BJ (cell line): ENCODE measurements at regions not wholly inside any gene's neighbourhood (a gene's known extent, or its start where the extent isn't known, plus 50 kb on each side); places are given as distances from the start of the nearest gene placed in this dataset.

Experiments
- CTCF ChIA-PET: fragments of 350-600 bp; formaldehyde crosslinking; extraction: SDS; loops from one replicate; lab custom pipeline; 2021; ENCODE audit warnings: antibody characterized with exemption, inconsistent platforms; lab: Yijun Ruan, JAX
- POLR2A ChIA-PET: fragments of 300-600 bp; sonication (Branson Sonifier 250); formaldehyde crosslinking; extraction: SDS; loops from one replicate; lab custom pipeline; 2021; ENCODE audit warnings: antibody characterized with exemption; lab: Charles Lee
- DNase-seq: peaks from one replicate; pipeline ENCODE4 v3.0.0-alpha.2; 2011; ENCODE audit warnings: low read depth
- H3K27me3 ChIP-seq: 2 replicates; pipeline ENCODE4 v1.6.0; 2011; ENCODE audit warnings: low read length; ENCODE audit not compliant: control insufficient read depth, insufficient read depth
- H3K36me3 ChIP-seq: 2 replicates; pipeline ENCODE4 v1.5.1; 2011; ENCODE audit warnings: low read length; ENCODE audit not compliant: control insufficient read depth, insufficient read depth
- H3K4me3 ChIP-seq: 2 replicates; pipeline ENCODE4 v1.5.1; 2011; ENCODE audit warnings: low read depth, mild to moderate bottlenecking, control low read depth, low read length
- TF ChIP-seq, protein P1 (sequence below): IDR thresholded peaks from 2 replicates; pipeline ENCODE4 v1.5.1; 2011; ENCODE audit warnings: low read depth, mild to moderate bottlenecking, control low read depth, inconsistent platforms, low read length, moderate library complexity; ENCODE audit not compliant: insufficient read depth

DNA sequence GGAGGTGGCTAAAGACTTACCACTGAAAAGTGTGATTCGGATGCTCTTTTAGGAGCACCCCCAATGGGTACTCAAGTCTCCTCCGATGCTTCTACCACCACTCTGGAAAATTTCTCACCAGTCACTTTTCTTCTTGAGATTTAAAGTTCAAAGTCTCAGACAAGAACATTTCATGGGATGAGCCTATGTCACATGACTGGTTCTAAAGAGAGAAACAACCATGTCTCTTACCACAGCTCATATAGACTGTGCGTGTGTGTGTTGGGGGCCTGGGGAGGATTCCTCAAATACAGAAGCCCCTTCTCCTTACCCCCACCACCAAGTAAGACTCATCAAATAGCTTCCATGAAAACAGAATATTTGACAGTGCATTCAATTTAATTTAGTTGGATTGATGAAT lies 181.7 kb upstream of the MIR17HG start:
- no peaks in the 10 kb centered on the region for H3K27me3 ChIP-seq
- ChIA-PET POLR2A (no interaction called here), CTCF (interaction anchor here (0.8 to 0.9 kb wide), 2 partner anchors 13 to 32 kb away, joined by 3 read pairs; no protein-coding TSS in a partner anchor)
- H3K36me3 ChIP-seq = no peaks in the 10 kb centered on the region
- no peak for DNase-seq
- TF ChIP-seq, protein P1, sequence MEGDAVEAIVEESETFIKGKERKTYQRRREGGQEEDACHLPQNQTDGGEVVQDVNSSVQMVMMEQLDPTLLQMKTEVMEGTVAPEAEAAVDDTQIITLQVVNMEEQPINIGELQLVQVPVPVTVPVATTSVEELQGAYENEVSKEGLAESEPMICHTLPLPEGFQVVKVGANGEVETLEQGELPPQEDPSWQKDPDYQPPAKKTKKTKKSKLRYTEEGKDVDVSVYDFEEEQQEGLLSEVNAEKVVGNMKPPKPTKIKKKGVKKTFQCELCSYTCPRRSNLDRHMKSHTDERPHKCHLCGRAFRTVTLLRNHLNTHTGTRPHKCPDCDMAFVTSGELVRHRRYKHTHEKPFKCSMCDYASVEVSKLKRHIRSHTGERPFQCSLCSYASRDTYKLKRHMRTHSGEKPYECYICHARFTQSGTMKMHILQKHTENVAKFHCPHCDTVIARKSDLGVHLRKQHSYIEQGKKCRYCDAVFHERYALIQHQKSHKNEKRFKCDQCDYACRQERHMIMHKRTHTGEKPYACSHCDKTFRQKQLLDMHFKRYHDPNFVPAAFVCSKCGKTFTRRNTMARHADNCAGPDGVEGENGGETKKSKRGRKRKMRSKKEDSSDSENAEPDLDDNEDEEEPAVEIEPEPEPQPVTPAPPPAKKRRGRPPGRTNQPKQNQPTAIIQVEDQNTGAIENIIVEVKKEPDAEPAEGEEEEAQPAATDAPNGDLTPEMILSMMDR = no peak
- no peak overlapping the region for H3K4me3 ChIP-seq

DNA sequence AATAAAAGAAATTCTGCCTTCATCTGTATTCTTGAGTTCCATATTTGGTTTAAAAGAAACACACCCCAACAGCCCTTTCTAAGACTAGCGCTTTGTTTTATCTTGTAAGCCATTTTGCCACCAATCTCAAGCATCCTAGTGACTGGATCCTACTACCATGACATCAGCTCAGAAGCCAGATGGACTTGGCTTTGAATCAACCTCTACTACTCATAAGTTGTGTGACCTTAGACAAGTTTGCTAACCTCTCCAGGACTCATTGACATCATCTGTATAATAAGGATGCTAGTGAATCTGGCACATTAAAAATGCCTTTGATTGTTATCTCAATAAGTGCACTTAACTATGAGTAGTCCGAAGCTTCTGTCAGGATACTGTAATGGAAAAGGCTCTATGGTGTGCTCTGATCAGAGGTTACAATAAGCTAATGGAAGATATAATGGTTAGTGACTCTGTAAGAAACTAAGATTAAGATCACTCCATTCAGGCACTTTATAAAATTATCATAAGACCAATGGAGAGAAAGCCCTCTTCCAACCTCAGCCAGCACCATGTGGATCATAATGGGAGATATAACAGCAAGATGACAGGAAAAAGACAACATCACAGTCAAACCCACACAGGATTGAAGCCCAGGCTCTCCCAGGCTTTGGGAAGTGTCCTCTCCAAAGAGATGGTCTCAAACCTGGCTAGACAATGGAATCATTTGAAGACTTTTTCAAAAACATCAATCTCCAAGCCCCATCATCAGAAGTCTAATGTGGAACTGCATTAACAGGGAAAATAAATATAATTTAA lies 180.6 kb upstream of the MIR17HG start:
- no peaks in the 10 kb centered on the region for H3K36me3 ChIP-seq
- TF ChIP-seq, protein P1 = no peak
- POLR2A ChIA-PET = no interaction called here
- CTCF ChIA-PET = no interaction called here
- DNase-seq = no peak
- no peak overlapping the region for H3K4me3 ChIP-seq
- no peaks in the 10 kb centered on the region for H3K27me3 ChIP-seq

DNA sequence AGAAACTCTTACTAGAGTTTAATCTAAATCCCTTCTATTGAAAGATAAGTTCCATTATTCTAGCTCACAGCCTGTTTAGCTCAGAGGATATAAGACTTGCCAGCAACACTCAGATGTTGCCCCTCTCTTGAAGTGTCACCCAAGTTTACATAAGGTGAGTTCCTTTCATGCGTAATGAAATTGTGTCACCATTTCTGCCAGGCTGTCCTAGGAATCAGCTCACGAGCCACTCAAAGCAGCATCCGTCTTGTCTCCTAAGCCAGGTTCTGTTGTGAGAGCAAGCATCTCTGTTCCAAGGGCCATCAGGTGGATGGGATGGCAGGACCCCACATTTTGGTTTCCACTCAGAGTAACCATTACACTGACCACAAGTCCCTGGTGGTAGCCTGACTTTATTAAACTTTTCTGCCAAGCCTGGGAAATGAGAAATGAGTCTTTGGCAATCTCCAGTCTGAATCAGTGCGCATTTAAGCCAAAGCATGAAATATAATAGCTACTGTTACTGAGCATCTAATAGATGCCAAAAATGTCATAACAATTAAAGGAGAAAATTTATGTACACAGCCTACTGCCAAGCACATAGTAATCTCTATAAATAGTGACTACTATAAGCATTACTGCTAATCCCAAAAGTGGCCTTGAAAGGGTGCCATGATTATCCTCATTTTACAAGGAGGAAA lies 179.6 kb upstream of the MIR17HG start:
- CTCF ChIA-PET = no interaction called here
- POLR2A ChIA-PET = no interaction called here

DNA sequence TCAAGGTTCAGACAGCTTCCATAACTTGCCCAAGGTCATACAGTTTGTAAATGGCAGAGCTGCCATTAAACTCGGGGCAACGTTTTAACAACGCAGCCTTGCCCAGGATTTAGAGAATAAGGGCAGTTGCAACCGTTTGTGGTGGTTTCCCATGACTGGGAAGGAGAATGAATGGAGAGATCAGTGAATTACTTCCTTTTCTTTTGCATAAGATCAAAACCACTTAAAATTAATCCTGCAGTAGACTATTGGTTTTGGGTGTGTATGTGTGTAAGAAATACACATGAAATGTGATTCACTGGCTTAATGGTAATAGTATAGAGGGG lies 179.1 kb upstream of the MIR17HG start:
- H3K36me3 ChIP-seq = no peaks in the 10 kb centered on the region
- no peak for DNase-seq
- TF ChIP-seq, protein P1 = no peak
- CTCF ChIA-PET = no interaction called here
- POLR2A ChIA-PET = no interaction called here
- no peaks in the 10 kb centered on the region for H3K27me3 ChIP-seq
- no peak overlapping the region for H3K4me3 ChIP-seq

More for the DNA sequence above, 179.6 kb upstream of the MIR17HG start:
- Histone ChIP-seq H3K27me3 (no peaks in the 10 kb centered on the region), H3K4me3 (no peak overlapping the region), H3K36me3 (no peaks in the 10 kb centered on the region)
- no peak for DNase-seq
- TF ChIP-seq, protein P1 = no peak

DNA sequence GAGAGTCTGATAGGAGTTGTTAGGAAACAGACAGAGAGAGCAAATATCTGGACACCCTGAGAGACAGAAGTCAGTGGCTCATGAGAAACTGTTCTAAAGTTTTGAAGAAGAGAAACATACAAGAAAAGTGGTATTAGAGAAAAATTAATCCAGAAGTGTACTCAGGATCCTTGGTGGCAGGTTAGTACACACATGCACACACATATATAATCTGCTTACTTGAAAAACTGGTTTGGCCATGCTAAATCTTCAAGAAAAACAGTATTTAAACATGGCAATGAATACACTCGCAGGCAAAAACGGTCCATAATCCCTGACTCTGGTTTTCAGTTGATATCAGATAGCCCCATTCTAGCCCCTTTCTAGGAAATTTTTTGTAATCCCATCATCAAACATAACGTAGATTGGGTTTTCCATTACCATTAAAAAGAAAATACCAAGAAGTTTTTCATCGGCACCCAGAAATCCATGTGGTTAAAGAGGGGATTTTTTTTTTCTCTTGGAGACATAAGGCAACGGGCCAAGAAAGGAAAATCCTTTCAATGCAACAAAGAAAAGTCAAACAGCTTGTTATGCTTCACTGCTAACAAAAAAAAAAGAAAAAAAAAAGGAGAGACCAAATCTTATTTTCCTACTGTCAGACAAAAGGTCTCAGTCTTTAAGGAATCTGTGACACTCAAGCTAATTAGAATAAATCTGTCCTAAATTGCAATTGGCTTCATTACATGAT lies 178.0 kb upstream of the MIR17HG start:
- ChIA-PET CTCF (no interaction called here), POLR2A (no interaction called here)
- Histone ChIP-seq H3K36me3 (no peaks in the 10 kb centered on the region), H3K4me3 (no peak overlapping the region), H3K27me3 (no peaks in the 10 kb centered on the region)
- no peak for DNase-seq
- TF ChIP-seq, protein P1 = no peak
